Uterus (tissue), 2 donors: ENCODE measurements at regions not wholly inside any gene's neighbourhood (a gene's known extent, or its start where the extent isn't known, plus 50 kb on each side); places are given as distances from the start of the nearest gene placed in this dataset.

Source experiments
- CTCF ChIP-seq, 4 experiments: fragments of 200-600 bp in 2 of 4; fragments of 450-650 bp in 2 of 4; sonication (generic) in 2 of 4; IDR thresholded peaks; one replicate each; pipeline ENCODE4 v1.5.1; 2016 to 2019; ENCODE audit warnings: antibody characterized with exemption in 4 of 4, mild to moderate bottlenecking in 2 of 4, moderate library complexity in 1 of 4
- POLR2A ChIP-seq, 2 donors: fragments of 450-650 bp; IDR thresholded peaks; one replicate each; pipeline ENCODE4 v1.6.1; 2016; ENCODE audit warnings: antibody characterized with exemption in 2 of 2, mild to moderate bottlenecking in 1 of 2, moderate library complexity in 1 of 2

GRCh38 chr1:34645919-34646318 lies 108.9 kb upstream of the GJB5 start:
- TF ChIP-seq CTCF (IDR thresholded peaks at IDR 0.05) (no peak), POLR2A (IDR thresholded peaks at IDR 0.05) (no peak)
